Stimulated activated CD4-positive, alpha-beta T cell treated with anti-CD3 and anti-CD28 coated beads, Interleukin-15, amount 100 ng/mL, for 48 hours (primary cell): ENCODE measurements at regions not wholly inside any gene's neighbourhood (a gene's known extent, or its start where the extent isn't known, plus 50 kb on each side); places are given as distances from the start of the nearest gene placed in this dataset.

Experiments
- DNase-seq, 2 donors: peaks; one replicate each; pipeline ENCODE4 v3.0.0-alpha.2; 2020; ENCODE audit warnings: low read depth in 2 of 2

DNA sequence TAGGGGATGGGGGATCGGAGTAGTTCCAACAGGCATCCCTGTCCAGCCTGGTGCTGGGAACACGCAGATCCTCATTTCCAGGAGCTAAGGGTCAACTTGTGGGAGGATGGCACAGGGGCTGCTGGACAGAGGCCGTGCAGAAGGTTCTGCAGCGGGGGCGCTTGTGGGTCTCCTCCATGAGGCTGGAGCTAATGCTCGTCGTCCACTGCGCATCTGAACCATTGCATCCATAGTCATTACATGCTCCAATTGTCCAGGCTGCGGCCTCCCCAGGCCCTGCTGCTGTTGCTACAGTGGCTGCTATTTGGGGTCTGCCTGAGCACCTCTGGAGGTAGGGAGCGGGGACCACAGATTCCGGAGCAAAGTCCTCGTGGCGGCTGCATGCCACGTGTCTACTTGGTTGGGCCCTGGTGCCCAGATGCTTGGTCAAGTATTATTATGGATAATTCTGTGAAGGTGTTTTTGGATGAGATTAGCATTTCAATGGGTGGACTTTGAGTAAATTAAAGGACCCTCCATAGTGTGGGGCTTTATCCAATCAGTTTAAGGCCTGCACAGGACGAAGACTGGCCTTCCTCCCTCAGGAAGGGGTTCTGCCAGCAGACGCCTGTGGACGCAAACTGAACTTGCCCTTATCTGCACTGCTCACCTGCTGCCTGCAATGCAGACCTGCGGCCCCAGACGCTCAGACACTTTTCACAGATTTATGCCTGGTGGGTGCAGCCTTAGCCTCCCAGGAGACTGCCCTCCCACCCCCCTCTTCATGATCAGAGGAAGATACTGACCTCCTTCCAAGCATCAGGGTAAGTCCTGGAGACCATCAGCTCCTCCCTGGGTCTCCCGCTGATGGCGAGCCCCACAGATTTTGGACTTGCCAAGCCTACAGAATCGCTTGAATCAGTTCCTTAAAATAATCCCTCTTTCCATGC lies 127.5 kb upstream of the IRX4 start:
- DNase-seq: no peak

DNA sequence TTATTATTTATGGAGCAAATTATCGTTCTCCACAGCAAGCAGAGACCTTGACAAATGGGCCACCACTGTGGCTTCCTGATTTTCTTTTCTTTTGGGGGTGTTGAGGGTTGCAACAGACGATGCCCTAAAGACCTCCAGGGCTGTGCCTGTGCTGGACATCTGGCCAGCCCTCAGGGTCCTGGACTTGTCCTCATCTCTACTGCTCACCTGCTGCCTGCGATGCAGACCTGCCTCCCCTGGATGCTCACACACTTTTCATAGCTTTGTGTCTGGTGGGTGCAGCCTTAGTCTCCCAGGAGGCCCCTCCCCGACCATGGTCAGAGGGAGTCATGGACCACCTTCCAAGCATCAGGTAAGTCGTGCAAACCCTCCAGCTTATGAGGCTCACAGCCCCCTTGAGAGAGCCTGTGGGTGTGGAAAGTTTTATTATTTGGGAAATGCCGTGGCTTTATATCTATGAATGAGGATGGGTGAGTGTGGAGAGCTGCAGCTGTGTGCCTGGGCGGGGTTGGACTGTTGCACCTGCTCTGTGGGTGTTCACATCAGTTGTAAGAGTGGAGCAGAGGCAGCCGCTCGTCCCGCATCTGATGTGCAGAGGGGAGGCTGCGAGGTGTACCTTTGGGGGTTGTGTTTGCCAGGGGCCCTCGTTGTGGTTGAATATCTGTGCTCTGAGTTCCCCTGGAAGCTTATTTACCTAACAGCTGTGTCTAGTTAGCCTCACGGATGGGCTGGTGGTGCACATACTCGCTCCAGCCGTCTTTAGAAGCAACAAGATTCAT lies 126.3 kb upstream of the IRX4 start:
- no peak for DNase-seq

DNA sequence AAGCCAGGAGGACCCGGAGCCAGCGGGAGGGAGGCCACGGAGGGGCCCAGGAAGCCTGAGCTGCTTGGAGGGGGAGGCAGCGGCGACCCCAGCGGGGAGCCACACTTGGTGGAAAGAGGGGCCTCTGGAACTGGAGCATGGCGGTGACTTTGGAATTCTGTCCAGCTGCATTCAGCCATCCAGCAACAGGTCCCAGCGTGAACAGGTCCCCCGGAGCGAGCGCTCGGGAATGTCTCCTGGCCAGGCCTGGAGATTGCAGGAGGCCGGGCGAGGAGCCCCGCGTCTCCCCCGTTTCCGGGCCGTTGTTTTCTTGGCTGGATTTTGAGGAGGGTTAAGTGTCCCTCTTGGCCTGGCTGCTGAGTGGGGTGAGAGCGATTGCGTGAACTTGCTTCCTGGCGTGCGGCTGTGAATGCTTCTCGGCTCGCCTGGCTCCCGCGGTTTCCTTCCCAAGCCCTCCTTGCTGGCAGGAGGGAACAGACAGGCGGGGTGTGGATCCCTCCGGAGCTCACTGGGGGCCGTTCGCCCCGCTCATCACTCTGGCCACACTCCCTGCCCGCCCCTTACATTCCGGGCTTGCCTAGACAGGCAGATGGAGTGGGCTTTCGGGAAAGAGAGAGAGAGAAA lies 125.3 kb upstream of the IRX4 start:
- DNase-seq: no peak

DNA sequence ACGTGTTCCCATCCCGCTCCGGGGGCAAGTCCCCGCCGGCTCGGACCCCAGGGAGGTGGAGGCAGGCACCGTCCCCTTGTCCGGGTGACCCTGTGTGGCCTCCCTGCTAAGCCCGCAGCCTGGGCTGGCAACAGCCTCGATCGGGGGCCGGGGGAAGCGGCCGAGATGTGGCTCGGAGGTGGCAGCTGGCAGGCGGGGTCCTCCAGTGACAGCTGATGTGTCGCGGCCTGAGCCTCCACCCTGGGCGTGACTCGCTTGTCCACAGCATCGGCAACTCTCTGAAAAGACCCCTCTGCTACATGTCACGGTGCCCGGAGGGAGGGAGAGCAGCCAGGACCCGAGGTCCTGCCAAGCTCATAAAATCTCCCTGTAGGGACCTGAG lies 124.8 kb upstream of the IRX4 start:
- DNase-seq: no peak

DNA sequence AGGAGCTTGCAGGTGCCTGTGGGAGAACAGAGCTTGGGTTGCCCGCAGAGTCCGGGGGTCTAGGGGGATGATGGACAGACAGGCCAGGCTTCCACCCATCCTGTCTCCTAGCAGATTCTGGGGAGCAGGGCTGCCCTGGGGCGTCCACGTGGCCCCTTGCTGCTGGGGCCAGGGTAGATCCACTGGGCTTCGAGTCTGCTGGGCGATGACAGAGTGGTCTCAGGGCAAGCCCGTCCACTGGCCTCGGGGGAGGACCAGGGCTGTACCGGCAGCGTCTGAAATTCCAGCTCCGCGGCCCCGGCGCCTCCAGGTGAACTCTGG lies 124.2 kb upstream of the IRX4 start:
- DNase-seq: no peak

DNA sequence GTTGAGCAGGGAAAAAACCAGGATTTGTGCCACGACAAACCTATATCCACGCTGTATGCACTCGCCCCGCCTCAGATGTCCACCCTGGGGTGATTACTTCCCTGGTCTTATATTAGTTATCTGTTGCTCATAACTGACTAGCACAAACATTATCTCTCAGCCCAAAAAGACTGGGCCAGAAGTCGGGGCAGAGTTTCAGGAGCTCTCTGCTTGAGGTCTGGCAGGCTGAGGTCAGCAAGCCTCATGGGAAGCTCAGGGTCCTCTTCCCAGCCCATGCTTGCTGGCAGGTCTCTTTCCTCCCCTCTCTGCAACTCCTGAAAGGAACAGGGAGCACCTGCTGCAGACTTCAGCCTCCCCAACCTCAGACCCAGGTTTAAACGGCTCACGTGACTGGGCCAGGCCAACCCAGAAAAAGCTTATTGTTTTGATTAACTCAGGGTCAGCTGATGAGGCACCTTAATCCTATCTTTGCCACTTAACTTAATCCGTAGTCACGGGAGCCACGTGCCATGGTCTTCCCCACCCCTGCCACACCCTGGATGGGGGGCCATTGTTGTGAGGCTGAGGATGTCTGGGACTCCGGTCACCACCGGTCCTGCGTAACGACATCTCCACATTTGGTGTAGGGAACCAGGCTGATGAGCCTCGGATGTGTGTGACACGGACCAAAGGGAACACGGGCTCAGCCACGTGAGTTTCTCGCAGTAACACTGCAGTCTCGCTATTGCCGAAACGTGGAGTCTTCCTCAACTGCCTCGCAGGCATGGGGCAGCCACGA lies 123.7 kb upstream of the IRX4 start:
- no peak for DNase-seq

DNA sequence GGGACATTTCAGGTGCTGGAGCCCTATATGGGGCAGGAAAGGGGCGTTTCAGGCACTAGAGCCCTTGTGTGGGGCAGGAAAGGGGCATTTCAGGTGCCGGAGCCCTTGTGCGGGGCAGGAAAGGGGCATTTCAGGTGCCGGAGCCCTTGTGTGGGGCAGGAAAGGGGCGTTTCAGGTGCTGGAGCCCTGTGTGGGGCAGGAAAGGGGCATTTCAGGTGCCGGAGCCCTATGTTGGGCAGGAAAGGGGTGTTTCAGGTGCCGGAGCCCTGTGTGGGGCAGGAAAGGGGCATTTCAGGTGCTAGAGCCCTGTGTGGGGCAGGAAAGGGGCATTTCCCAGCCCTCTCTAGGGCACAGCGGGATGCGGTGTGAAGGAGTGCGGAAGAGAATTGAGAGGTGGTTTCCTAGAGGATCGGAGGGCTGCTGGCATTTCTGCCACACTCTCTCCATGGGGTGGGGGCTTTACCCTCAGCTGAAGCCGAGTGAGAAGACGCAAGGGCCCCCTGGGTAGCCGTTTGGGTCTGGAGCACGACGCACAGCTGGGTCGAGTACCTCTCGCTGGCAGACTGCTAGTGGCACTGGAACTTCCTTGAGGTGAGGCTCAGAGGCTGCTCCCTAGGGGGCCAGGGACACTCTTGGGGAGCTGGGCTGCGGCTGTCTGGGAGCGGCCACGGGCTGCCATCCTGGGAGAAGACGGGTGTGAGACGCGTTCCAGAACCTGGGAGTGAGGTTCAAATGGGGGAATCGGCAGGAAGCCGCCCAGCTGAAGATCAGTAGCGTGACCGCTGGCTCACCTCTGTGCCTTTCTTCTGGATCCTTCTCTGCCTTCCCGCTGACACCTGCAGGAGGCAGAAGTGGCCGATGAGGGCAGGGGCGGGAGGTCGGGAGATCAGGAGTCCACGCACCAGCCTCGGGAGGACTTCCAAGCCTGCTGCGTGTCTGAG lies 122.6 kb upstream of the IRX4 start:
- DNase-seq: no peak

DNA sequence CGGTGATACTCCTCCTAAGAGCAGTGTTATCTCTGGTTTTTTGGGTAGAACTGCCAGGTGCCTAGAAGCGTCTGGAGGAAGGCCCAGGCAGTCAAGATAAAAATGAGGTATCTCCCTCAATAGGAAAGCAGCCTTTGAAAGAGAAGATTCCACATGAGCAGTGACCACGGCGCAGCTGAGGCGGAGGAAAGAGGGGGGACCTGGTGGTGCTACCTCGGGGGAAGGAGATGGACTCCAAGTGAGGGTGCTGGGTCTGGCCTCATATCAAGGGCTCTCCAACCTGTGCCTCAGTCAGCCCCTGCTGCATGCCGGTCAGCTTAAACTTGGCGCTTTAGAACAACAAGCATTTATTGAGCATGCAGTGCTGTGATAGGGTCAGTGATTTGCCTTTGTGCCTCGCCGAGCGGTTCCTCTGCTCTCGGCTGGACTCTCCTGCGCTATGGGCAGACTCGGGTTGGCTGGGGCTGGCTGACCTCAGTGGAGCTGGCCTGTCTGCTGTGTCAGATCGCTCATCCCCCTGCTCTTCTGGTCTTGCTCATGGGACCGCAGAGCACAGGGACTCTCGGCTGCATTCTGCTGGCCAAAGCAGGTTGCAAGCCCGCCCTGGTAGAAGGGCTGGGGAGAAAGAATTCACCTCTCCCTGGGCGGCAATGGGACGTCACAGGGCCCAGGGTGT lies 121.1 kb upstream of the IRX4 start:
- DNase-seq: no peak

DNA sequence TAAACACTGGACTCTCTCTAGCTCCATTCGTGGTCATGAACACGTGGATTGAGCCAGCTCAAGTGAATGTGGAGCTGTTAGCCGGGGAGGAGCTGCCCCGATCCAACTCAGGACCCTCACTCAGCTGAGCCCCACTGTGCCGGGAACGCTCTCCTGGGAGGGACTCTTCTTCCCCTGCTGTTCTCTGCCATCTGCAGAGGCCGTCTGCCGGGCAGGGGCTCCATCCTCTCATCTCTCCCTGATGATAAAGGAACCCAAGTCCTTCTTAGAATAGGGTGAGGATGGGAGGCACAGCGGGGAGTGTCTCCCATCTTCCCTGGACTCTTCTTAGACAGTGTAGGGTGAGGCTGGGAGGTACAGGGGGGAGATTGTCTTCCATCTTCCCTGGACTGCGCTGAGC lies 120.5 kb upstream of the IRX4 start:
- no peak for DNase-seq

DNA sequence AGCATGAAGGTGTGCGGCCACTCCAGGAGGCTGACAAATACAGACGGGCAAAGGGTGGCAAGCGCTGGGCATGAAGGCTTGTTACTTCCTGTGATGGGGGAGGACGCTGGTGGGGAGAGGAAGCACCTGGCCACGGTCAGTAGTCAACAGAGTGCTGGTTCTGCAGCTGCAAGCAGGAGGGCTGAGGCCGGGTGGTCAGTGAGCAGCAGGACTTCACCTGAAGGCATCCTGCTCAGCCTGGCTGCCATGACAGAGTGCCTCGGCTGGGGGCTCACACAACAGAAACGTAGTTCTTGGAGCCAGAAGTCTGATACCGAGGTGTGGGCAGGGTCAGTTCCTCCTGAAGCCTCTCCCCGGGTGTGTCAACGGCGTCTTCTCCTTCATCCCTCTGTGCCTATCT lies 118.6 kb upstream of the IRX4 start:
- DNase-seq: no peak

DNA sequence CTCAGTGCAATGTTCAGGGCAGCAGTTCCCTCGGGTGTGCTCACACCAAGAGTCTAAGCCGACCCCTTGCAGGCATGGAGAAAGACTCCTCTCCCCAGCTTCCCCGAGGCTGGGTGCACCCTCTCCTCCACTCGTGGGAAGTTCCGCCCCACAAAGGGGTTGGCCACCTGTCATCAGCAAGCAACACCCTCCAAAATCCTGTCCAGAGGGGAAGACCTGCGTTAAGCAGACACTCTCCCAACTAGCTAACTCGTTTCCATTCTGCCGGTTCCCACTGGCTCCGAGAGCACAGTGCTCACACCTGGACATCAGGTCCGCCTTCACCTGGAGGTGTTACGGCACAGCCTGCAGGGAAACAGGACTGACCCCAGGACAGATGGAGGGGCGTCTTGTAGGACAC lies 117.9 kb upstream of the IRX4 start:
- DNase-seq: no peak

DNA sequence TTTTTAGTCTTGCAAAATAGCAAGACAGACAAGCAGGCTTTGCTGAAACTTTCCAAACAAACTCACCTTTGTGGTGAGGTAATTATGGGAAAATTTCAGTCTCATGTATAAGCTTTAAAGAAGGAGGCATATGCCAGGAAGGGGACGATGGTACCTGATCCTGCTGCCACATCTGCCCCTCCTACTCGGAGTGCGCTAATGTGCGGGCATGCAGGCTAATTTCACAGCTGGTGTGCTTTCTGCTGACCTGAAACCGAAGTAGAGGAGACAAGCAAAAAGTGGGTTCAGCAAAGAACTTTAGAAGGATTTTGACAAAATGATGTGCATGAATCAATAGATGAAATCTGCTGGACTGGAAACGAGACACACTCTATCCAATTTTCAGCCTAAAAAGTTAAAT lies 117.1 kb upstream of the IRX4 start:
- DNase-seq: no peak

DNA sequence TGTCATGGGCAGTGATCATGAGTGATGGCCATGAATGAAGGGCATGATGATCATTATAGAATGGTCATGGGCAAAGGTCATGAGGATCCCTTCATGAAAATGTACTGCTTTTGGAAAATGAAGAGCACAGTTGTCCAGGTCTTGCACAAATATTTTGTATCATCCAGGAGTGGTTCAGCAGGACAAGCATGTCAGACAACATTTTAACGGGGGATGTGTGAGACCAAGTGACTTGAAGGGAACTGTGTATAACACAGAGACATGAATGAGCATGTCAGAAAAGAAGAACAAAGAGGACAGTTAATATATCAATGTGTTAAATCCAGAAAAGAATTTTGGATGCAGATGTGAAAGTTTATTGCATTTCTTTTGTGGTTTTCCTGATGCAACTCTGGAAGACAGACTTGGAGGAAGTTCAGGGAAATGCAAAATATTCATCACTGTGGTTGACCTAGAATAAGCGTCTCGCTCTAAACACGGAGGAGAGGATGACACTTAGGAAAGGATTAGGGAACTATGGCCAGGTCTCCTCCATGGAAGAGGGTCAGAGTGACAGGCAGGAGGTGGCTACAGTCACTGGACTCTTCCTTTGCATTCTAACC lies 116.1 kb upstream of the IRX4 start:
- DNase-seq: no peak

DNA sequence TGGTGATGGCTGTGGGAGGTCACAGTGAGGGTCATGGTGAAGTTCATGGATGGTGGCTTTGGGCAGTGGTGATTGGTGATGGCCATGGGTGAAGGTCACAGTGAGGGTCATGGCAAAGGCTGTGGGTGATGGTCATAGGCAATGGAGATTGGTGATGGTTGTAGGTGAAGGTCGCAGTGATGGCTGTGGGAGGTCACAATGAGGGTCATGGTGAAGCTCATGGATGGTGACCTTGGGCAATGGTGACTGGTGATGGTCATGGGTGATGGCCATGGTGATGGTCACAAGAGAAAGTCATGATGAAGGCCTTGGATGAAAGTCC lies 115.6 kb upstream of the IRX4 start:
- no peak for DNase-seq

DNA sequence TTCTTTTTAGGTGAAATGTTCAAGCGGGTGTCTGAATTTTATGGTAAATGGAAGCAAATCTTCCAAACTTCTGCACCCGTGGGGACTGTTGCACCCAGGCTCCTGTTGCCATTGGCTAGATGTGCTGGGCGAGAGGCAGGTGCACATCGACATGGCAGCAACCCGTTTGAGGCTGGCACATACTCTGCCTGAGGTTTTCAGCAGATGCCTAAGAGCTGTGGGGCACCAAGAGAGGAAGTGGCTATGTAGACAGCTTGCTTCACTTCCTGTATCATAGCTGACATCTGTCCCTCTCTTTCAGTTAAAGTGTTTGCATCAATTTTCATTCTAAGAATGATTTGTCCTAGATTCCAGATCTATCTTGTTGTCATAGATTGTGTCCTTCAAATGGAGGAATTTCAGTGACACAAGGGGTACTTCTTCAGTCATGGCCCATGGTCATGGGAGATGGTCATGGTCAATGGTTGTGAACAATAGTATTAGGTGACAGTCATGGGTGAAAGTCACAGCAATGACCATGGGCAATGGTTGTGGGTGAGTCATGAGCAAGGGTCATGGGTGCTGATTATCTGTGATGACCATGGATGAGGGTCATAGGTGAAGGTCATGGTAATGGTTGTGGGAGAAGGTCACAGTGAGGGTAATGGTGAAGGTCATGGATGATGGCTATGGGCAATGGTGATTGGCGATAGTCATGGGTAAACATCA lies 115.1 kb upstream of the IRX4 start:
- DNase-seq: no peak

DNA sequence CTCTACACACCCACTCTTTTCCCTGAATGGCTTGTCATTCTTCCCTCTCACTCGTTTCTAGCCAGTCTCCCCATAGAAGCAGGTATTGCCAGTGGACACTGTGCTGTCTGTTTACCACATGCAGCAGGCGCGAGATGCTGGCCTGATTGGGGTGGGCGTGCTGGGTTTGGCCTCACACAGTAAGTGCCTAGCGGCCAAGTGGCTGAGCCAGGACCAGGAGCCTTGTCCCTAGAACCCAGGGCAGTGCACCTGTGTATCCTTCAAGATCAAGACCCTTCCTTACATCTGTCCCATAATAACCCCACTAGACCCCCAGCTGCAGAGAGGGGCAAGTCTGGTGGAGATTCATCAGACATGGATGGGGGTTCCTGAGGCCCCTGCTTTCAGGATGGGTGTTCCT lies 112.8 kb upstream of the IRX4 start:
- DNase-seq: no peak

DNA sequence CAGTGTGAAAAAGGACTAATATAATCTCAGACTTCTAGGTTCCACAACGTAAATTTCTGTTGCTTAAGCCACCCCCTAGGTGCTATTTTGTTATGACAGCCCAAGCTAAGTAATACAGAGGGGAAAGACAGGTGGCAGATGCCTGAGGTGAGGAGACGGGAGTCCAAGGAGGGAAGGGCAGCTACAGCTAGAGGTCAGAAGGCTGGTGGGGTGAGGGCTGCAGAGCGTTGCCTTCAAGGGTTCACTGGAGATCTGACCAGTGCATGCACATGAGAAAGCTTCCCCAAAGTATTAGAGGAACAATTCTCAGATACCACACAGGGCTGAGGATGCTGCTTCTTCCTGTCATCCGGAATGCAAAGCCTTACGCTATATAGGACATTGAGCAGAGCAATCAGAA lies 104.7 kb upstream of the IRX4 start:
- DNase-seq: no peak

DNA sequence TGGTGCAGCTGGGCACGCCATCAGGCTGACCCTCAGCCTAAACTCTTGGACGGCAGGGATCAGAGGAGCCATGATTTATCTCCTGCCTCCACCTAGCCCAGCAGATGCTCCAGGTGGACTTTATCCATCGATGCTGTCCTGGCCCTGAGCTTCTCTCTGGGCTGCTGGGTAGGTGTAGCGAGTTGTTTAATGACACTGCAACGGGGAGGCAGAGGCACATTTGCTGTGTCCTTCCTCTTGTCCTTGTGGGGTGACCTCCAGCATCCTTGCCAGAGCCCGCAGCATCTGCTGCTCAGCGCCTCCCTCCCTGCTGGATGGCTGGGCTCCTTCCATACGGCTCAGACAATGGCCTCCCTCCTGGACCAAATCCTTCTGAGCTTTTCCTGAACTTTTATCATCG lies 103.1 kb upstream of the IRX4 start:
- no peak for DNase-seq

DNA sequence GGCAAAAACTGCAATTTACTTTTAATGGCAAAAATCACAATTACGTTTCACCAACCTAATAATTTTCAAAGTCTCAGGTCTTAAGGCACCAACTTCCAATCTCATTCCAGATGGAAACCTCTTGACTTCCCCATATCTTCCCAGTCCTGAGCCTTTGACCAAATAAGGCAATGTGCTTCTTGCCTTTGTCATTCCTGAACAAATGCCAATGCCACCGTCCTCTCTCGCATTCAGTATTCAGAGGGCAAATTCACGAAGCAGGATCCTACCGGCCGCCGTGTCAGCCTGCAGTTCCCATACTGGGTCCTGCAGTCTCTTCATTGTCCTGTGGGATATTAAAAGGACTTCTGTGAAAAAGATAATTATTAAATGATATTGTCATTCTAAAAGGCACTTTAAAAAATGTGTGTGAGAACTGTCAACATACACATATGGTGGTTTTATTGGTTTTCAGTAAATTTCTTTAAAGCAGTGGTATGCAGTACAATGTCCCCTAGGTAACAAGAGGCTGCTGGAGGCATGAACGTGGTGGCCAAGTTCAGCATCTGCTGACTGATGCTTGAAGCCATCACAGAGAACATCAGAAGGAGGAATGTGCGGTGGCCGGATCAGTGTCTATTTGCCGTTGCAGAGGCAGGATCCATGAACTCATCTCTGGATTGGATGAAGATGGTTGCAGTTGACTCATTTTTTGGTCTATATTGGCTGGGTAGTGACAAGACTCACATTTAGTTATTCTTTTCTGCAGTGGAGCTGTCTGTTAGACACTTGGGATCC lies 101.4 kb upstream of the IRX4 start:
- DNase-seq: no peak
